ENCODE measurements at regions not wholly inside any gene's neighbourhood (a gene's known extent, or its start where the extent isn't known, plus 50 kb on each side); places are given as distances from the start of the nearest gene placed in this dataset.

DNA sequence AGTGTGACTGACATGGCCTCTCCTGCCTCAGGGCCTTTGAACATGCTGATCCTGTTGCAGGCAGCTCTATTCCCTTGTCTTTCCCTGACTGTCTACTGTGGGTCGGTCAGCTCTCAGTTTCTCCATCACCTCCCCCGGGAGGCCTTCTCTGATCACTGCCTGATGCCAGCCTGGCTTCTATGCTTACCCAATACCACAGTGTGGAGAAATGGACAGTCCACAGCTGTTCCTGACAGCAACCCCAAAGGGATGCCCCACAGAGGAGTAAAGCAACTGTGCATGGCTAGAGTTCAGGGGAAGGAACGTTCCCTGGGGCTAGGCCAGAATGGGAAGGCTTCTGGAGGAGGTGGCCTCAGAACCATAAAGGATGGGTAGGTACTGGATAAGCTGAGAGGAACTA, 354.3 kb downstream of the MIAT start:
- TF ChIP-seq, protein P1, sequence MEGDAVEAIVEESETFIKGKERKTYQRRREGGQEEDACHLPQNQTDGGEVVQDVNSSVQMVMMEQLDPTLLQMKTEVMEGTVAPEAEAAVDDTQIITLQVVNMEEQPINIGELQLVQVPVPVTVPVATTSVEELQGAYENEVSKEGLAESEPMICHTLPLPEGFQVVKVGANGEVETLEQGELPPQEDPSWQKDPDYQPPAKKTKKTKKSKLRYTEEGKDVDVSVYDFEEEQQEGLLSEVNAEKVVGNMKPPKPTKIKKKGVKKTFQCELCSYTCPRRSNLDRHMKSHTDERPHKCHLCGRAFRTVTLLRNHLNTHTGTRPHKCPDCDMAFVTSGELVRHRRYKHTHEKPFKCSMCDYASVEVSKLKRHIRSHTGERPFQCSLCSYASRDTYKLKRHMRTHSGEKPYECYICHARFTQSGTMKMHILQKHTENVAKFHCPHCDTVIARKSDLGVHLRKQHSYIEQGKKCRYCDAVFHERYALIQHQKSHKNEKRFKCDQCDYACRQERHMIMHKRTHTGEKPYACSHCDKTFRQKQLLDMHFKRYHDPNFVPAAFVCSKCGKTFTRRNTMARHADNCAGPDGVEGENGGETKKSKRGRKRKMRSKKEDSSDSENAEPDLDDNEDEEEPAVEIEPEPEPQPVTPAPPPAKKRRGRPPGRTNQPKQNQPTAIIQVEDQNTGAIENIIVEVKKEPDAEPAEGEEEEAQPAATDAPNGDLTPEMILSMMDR (IDR thresholded peaks at IDR 0.05): no peak
- no peak for TF ChIP-seq POLR2A (IDR thresholded peaks at IDR 0.05)
